ENCODE measurements at regions not wholly inside any gene's neighbourhood (a gene's known extent, or its start where the extent isn't known, plus 50 kb on each side); places are given as distances from the start of the nearest gene placed in this dataset.

- TF ChIP-seq POLR2A (IDR thresholded peaks at IDR 0.05) = no peak
- TF ChIP-seq CTCF (IDR thresholded peaks at IDR 0.05) = no peak
Measured at GRCh38 chr6:4004249-4004648, 74.7 kb downstream of the FAM217A start.

Data from upper lobe of left lung (tissue), 4 donors.